NOMO-1 treated with DMSO at 0.1 percent for 48 hours (cell line): ENCODE measurements at regions not wholly inside any gene's neighbourhood (a gene's known extent, or its start where the extent isn't known, plus 50 kb on each side); places are given as distances from the start of the nearest gene placed in this dataset.

Experiments used
- DNase-seq: peaks from one replicate; lab custom pipeline; 2025; ENCODE audit not compliant: unreplicated experiment; lab: John Stamatoyannopoulos, UW

DNA sequence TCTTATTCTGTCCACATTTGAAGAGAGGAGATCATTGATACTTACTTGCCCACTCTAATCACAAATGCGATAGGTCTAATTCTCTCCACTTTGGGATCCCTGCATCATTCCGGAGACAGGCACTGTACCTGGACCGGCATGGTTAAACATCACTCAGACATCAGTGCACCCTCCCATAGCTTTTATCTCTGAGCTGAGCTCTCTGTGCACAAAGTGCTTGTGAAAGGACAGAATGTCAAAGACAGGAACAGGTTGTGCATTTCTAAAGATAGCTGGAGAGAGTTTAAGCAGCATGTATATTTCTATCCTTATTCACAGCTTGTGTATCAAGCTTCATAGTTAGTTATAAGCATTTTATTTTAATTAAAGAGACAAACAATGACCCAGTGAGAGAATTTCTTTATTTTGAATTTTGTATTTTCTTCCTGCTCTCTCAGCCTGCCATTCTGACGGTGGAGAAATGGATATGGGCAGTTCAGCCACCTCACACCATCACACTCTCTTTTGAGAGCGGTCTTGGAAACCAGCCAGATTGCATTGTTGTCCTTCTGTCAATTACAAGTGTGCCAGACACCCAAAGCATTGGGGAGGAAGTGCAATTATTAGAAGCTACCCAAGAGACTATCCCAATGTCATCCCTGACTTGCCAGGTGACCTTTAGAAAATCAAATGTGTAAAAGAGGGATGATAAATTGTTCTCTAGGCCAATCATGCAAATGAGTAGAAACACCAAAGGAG is 65.2 kb upstream of the CHL1 start:
- no peak for DNase-seq

- DNase-seq = no peak
Observed at GRCh38 chr3:132378-132777, 64.2 kb upstream of the CHL1 start.

GRCh38 chr3:132904-133303 is 63.7 kb upstream of the CHL1 start:
- no peak for DNase-seq

- no peak for DNase-seq
Observed at GRCh38 chr3:140748-141330, 55.7 kb upstream of the CHL1 start.
